Suprapubic skin (tissue), 4 donors: ENCODE measurements at regions not wholly inside any gene's neighbourhood (a gene's known extent, or its start where the extent isn't known, plus 50 kb on each side); places are given as distances from the start of the nearest gene placed in this dataset.
A peak's percentile ranks its signal among the peaks of the same experiment; 100 is the strongest.
"Not testable (repeated sequence)": the region's sequence is repeated elsewhere in the genome, so short reads cannot be mapped to it uniquely, and the experiment has no call there.

Experiments
- DNase-seq, 2 donors: peaks; one replicate each; pipeline ENCODE4 v3.0.0-alpha.2; 2019; ENCODE audit warnings: low spot score in 2 of 2
- H3K27ac ChIP-seq: fragments of 200-600 bp; sonication (generic); one replicate; pipeline ENCODE4 v1.5.1; 2019
- H3K27me3 ChIP-seq: fragments of 200-600 bp; sonication (generic); one replicate; pipeline ENCODE4 v1.5.1; 2019
- H3K36me3 ChIP-seq: fragments of 200-600 bp; sonication (generic); one replicate; pipeline ENCODE4 v1.5.1; 2019
- H3K4me1 ChIP-seq: fragments of 200-600 bp; sonication (generic); one replicate; pipeline ENCODE4 v1.5.1; 2019
- H3K4me3 ChIP-seq: fragments of 200-600 bp; sonication (generic); one replicate; pipeline ENCODE4 v1.5.1; 2019; ENCODE audit warnings: mild to moderate bottlenecking
- H3K9me3 ChIP-seq: fragments of 200-600 bp; sonication (generic); one replicate; pipeline ENCODE4 v1.5.1; 2019
- CTCF ChIP-seq, 2 donors: fragments of 200-600 bp in 1 of 2; fragments of 450-650 bp in 1 of 2; sonication (generic) in 1 of 2; IDR thresholded peaks; one replicate each; pipeline ENCODE4 v1.5.1; 2016 to 2019; ENCODE audit warnings: antibody characterized with exemption in 2 of 2, mild to moderate bottlenecking in 1 of 2, moderate library complexity in 1 of 2
- EP300 ChIP-seq: sonication (generic); formaldehyde crosslinking; IDR thresholded peaks from one replicate; pipeline ENCODE4 v1.6.1; 2017; ENCODE audit warnings: antibody characterized with exemption
- POLR2A ChIP-seq, 2 donors: fragments of 450-650 bp; IDR thresholded peaks; one replicate each; pipeline ENCODE4 v1.6.1; 2017; ENCODE audit warnings: antibody characterized with exemption in 2 of 2, mild to moderate bottlenecking in 2 of 2, moderate library complexity in 2 of 2
- POLR2AphosphoS5 ChIP-seq, 3 donors: sonication (generic); formaldehyde crosslinking; IDR thresholded peaks; one replicate each; pipeline ENCODE4 v1.6.1; 2017; ENCODE audit warnings: antibody characterized with exemption in 3 of 3
- WGBS: methylation state at CpG from one replicate; pipeline ENCODE4 v1.1.5; 2018; 5-methylcytosine and 5-hydroxymethylcytosine counted together

- Histone ChIP-seq H3K27ac (peak overlapping the region; percentile 87), H3K36me3 (no peaks in the 10 kb centered on the region), H3K4me3 (peak overlapping the region; percentile 65), H3K9me3 (no peaks in the 10 kb centered on the region), H3K4me1 (peaks cover 28% of the 10 kb centered on the region), H3K27me3 (no peaks in the 10 kb centered on the region)
- TF ChIP-seq POLR2AphosphoS5 (IDR thresholded peaks at IDR 0.05): no peak
- no peak for TF ChIP-seq CTCF (IDR thresholded peaks at IDR 0.05)
- no peak for TF ChIP-seq EP300
- no peak for TF ChIP-seq POLR2A (IDR thresholded peaks at IDR 0.05)
- no peak for DNase-seq
- WGBS: 41% methylated on average over 7 of the region's 7 CpGs
These were observed 116.7 kb upstream of the PRSS16 start for GRCh38 chr6:27130668-27131428.

- DNase-seq, H3K27me3 ChIP-seq, H3K9me3 ChIP-seq, H3K36me3 ChIP-seq: not testable (repeated sequence)
- Histone ChIP-seq H3K4me3 (peak overlapping the region; percentile 65), H3K4me1 (peaks cover 26% of the 10 kb centered on the region), H3K27ac (peak overlapping the region; percentile 87)
- WGBS: 1% methylated on average over 13 of the region's 14 CpGs
These were observed 115.3 kb upstream of the PRSS16 start for GRCh38 chr6:27132282-27132531.

GRCh38 chr6:27132532-27133280 lies 114.8 kb upstream of the PRSS16 start:
- DNase-seq: peak; percentile 91 to 93
- Histone ChIP-seq H3K36me3 (no peaks in the 10 kb centered on the region), H3K4me3 (peak overlapping the region; percentile 65), H3K27ac (peak overlapping the region; percentile 87), H3K4me1 (peaks cover 23% of the 10 kb centered on the region), H3K9me3 (no peaks in the 10 kb centered on the region), H3K27me3 (no peaks in the 10 kb centered on the region)
- under 1% methylated on average over 53 of the region's 53 CpGs for WGBS
- no peak for TF ChIP-seq CTCF (IDR thresholded peaks at IDR 0.05)
- TF ChIP-seq POLR2A (IDR thresholded peaks at IDR 0.05): peak; percentile 43 to 84
- no peak for TF ChIP-seq EP300
- TF ChIP-seq POLR2AphosphoS5 (IDR thresholded peaks at IDR 0.05): peak; percentile 67 to 86 (median 77)

GRCh38 chr6:27133281-27134227 lies 113.9 kb upstream of the PRSS16 start:
- Histone ChIP-seq H3K4me1 (peaks cover 23% of the 10 kb centered on the region), H3K9me3 (no peaks in the 10 kb centered on the region), H3K27me3 (no peaks in the 10 kb centered on the region), H3K36me3 (no peaks in the 10 kb centered on the region), H3K4me3 (peak overlapping the region; percentile 65), H3K27ac (peak overlapping the region; percentile 87)
- WGBS: 4% methylated on average over 42 of the region's 43 CpGs
- DNase-seq: peak in 1 of 2 donors; percentile 75
- TF ChIP-seq EP300 (no peak), CTCF (IDR thresholded peaks at IDR 0.05) (no peak), POLR2AphosphoS5 (IDR thresholded peaks at IDR 0.05) (no peak), POLR2A (IDR thresholded peaks at IDR 0.05) (no peak)

- no peaks in the 10 kb centered on the region for H3K36me3 ChIP-seq
- H3K4me3 ChIP-seq: no peak overlapping the region
- H3K9me3 ChIP-seq: no peaks in the 10 kb centered on the region
- TF ChIP-seq EP300 (no peak), CTCF (IDR thresholded peaks at IDR 0.05) (no peak), POLR2A (IDR thresholded peaks at IDR 0.05) (no peak), POLR2AphosphoS5 (IDR thresholded peaks at IDR 0.05) (no peak)
- no peak overlapping the region for H3K27ac ChIP-seq
- DNase-seq: no peak
- WGBS: 92% methylated on average over 3 of the region's 3 CpGs
- H3K27me3 ChIP-seq: no peaks in the 10 kb centered on the region
- peaks cover 36% of the 10 kb centered on the region for H3K4me1 ChIP-seq
These were observed 112.3 kb upstream of the PRSS16 start for GRCh38 chr6:27135087-27135657.
